ENCODE measurements at regions not wholly inside any gene's neighbourhood (a gene's known extent, or its start where the extent isn't known, plus 50 kb on each side); places are given as distances from the start of the nearest gene placed in this dataset.

DNA sequence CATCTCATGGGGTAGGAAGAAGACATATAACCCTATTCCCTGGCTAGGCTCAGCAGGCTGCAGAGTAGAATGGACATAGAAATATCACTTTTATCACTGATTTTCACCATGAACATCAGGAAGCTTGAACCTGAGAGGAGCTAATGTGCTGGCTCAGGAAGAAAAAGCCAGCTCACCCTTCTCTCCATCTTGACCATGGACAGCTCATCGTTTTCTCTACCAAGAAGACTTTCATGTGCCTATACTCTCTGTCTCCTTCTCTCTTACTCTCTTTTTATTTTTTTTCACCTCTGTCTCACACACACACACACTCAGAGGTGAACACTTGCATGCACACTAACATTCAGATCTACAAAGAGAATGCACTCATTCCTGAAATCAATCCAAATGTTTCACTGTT is 372.8 kb upstream of the CNTNAP5 start:
- TF ChIP-seq, protein P1, sequence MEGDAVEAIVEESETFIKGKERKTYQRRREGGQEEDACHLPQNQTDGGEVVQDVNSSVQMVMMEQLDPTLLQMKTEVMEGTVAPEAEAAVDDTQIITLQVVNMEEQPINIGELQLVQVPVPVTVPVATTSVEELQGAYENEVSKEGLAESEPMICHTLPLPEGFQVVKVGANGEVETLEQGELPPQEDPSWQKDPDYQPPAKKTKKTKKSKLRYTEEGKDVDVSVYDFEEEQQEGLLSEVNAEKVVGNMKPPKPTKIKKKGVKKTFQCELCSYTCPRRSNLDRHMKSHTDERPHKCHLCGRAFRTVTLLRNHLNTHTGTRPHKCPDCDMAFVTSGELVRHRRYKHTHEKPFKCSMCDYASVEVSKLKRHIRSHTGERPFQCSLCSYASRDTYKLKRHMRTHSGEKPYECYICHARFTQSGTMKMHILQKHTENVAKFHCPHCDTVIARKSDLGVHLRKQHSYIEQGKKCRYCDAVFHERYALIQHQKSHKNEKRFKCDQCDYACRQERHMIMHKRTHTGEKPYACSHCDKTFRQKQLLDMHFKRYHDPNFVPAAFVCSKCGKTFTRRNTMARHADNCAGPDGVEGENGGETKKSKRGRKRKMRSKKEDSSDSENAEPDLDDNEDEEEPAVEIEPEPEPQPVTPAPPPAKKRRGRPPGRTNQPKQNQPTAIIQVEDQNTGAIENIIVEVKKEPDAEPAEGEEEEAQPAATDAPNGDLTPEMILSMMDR (IDR thresholded peaks at IDR 0.05): no peak
- TF ChIP-seq POLR2A (IDR thresholded peaks at IDR 0.05) (no peak), EP300 (IDR thresholded peaks at IDR 0.05) (no peak)

Measured in ovary (tissue), 3 donors.